ENCODE measurements at regions not wholly inside any gene's neighbourhood (a gene's known extent, or its start where the extent isn't known, plus 50 kb on each side); places are given as distances from the start of the nearest gene placed in this dataset.
"Not testable (repeated sequence)": the region's sequence is repeated elsewhere in the genome, so short reads cannot be mapped to it uniquely, and the experiment has no call there.

GRCh38 chrX:40788698-40789097 is 53.4 kb upstream of the MED14 start:
- not testable (repeated sequence) for DNase-seq

DNA sequence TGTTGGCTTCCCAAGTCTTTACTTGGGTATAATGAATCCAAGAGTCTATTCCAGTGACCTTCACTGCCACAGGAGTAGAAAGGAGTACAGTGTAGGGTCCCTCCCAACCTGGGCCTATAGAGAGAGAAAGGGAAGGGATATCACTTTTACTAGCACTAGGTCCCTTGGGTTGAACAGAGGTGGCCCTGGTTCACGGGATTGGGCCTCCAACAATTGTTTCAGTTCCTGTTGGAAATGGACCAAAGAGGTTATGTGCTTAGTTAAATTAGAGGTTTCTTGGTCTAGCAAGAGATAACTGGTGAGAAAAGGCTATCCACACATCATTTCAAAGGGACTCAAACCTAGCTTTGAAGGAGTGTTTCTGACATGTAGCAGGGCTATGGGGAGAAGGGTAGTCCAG is 57.1 kb upstream of the MED14 start:
- DNase-seq, result no peak

DNA sequence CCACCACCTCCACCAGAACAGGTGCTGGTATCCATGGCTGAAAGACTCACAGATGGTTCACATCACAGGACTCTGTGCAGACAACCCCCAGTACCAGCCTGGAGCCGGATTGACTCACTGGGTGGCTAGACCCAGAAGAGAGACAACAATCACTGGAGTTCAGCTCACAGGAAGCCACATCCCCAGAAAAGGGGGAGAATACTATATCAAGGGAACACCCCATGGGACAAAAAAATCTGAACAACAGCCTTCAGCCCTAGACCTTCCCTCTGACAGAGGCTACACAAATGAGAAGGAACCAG is 59.4 kb upstream of the MED14 start:
- not testable (repeated sequence) for DNase-seq

DNA sequence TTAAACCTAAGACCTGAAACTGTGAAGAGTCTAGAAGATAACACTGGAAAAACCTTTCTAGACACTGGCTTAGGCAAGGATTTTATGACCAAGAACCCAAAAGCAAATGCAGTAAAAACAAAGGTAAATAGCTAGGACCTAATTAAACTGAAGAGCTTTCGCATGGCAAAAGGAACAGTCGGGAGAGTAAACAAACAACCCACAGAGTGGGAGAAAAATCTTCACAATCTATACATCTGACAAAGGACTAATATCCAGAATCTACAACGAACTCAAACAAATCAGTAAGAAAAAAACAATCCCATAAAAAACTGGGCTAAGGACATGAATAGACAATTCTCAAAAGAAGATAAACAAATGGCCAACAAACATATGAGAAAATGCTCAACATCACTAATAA is 64.4 kb upstream of the MED14 start:
- not testable (repeated sequence) for DNase-seq

GRCh38 chrX:40805404-40805803 is 70.1 kb upstream of the MED14 start:
- DNase-seq, result no peak

DNA sequence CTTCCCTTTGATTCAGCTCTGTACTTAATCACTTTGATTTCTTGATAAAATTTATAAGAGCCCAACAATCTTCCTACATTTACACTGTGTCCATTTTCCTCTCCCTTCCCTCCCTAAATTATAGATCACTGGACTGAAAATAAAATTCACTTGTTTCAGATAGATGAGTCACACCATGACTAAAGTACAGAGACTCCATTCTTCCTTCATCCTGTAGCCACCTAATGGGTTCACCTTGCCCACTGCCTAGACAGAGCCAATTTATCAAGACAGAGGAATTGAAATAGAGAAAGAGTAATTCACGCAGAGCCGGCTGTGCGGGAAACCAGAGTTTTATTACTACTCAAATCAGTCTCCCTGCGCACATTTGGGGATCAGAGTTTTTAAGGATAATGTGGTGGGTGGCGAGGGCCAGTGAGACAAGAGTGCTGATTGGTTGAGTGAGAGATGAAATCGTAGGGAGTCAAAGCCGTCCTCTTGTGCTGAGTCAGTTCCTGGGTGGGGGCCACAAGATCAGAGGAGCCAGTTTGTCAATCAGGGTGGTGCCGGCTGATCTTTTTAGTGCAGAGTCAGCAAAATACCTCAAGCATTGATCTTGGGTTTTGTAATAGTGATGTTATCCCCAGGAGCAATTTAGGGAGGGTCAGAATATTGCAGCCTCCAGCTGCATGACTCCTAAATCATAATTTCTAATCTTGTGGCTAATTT is 71.3 kb upstream of the MED14 start:
- no peak for DNase-seq

- DNase-seq, result no peak
Observed at GRCh38 chrX:40807384-40807783, 72.0 kb upstream of the MED14 start.

DNA sequence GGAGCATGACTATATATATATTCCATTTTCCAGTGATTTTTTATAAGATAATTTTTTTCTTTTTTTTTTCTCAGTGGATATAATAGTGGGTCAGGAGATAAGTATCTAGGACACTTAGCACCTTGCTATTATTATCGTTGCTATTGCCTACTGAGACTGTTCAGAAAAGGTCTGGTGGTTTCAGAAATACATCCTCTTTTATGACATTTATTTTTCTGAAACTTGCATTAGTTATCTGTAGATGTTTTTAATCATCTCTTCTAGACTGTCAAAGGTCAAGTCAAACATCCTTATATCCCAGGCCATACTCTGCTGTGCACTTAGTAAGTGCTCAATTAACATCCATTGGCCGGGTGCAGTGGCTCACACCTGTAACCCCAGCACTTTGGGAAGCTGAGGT is 72.9 kb upstream of the MED14 start:
- no peak for DNase-seq

GRCh38 chrX:40809210-40809609 is 73.9 kb upstream of the MED14 start:
- DNase-seq, result no peak

DNA sequence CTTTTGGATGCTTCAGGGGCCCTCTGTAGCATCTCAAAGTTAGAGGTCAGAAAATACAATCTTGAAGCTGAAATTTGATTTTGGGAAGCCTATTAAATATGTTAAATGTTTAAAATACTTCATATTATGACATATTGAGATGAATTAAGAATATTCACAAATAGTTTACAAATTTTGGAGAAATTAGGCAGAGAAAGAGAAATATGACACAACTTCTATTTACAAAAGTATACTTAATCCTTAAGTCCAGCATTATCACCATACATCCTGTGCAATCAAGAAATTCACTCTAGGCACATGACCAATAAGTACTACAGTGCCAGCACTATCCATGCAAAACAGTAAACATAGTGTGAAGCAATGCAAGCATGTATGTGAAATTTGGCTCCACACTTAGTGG is 79.7 kb upstream of the MED14 start:
- not testable (repeated sequence) for DNase-seq

DNA sequence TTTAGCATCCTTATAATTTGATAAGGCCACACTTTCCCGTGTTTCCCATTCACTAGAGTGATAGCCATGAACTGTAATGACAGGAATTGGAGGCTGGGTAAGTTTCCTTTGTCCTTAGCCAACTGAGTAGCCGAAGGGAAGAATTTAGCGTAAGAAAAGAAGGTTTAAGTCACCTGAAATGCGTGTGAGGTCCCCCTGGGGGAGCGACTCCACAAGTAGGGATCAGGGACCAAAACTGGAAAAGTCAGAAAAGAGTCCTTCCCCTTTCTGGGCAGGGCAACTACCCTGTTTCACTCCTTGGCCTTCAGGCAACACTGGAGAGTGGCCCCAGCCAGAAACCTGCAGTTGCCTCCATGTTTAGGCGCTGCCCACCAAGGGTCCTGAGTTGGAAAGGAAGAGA is 81.6 kb upstream of the MED14 start:
- DNase-seq, result no peak

GRCh38 chrX:40818236-40818635 is 82.9 kb upstream of the MED14 start:
- DNase-seq, result no peak

DNA sequence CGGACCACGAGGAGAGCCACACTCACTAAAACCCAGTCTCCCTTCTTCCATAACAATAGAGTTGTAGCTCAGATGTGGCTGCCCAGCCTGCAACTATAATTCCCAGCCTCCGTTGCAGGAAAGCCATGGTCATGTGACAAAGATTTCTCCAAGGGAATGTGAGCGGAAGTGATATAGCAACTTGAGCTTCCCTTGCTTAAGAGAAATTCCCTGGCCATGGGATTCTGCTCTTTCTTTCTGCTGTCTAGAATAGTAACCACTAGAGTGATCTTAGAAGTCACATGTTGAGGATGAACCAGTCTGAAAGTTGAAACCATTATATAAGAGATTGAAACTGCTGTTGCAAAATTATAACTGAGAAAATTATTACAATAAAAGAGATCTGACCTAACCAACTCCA is 86.4 kb upstream of the MED14 start:
- DNase-seq, result no peak

DNA sequence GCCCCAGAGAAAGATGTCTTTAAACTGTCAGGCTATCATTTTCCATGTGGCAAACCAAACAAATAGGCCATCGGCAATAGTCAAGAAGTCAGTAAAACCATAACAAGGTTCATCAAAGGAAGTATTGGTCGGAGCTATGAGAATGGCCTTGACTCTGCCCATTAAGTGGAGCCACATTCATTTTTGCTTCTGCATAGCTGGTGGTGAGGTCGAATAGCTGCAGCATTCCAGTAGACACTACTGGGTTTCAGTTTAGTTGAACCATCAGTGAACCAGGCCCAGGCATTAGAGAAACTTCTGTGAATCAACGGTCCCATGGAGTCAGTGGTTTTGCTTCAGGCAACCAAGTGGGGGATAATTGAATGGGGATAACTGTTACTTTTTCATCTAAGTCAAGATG is 92.0 kb upstream of the MED14 start:
- no peak for DNase-seq

GRCh38 chrX:40831750-40832149 is 96.4 kb upstream of the MED14 start:
- DNase-seq, result no peak

DNA sequence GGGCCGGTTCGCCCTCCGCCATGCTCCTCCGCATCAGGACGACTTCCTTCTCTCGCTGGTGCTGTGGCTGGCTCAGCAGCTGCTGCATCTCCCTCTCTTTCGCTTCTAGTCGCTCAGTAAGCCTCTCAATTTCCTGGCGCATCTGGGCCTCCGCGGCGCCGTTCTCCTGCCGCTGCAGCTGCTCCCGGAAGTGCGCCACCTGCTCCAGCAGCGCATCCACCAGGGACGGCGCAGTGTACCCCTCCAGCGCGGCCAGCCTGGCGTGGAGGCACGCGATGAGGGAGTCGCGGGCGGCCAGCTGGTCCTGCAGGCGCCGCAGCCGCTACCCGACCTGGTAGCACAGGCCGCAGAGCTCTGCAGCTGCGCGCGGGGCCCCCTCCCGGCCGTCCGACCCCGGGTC is 97.4 kb upstream of the MED14 start:
- no peak for DNase-seq

GRCh38 chrX:40834225-40834624 is 98.9 kb upstream of the MED14 start:
- DNase-seq, result no peak

- no peak for DNase-seq
Observed at GRCh38 chrX:40835526-40835925, 100.2 kb upstream of the MED14 start.

GRCh38 chrX:40843643-40844042 is 108.3 kb upstream of the MED14 start:
- DNase-seq, result no peak

DNA sequence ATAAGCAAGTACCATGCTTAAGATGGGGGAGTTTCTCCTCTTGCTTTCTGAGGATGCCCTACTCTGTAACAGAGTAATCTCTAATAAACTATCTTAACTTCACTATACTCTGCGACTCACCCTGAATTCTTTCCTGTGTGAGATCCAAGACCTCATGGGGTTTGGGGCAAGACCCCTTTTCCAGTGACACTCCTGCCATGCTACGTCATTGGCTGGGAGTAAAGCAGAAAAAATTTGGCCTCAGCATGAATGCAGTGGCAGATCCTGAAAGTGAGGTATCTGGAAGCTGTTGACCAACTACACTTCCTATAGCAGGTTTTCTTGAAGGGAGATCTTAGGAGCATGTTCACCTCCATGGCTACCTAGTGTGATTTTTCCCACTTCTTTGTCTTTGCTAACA is 109.1 kb upstream of the MED14 start:
- DNase-seq, result no peak

DNA sequence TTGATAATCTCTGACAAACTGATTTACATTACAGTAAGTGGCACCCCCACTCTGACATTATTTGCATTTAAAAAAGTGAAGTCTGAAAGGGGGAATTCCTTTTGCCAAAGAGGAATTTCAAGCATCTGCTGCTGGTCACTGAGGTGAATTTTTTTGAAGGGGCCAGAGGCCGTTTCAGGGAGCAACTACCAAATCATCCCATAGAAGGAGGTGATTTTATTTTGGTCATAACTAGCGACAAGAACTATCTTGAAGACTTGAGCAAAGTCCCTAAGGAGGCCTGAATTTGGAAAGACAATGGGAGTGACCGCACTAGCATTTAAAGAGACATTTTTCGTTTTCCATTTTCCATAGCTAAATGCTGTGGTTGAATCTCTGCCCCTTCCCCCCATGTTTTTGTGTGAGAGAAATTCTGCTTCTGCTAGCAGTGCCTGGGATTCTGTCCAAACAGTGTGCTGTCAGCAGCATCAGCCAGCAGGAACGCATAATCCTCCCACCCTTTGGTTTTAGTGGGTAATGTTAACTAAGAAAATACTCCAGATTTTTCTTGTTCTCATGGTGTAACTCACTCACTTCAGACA is 110.1 kb upstream of the MED14 start:
- no peak for DNase-seq

GRCh38 chrX:40849906-40850823 is 114.8 kb upstream of the MED14 start:
- DNase-seq, result no peak

DNA sequence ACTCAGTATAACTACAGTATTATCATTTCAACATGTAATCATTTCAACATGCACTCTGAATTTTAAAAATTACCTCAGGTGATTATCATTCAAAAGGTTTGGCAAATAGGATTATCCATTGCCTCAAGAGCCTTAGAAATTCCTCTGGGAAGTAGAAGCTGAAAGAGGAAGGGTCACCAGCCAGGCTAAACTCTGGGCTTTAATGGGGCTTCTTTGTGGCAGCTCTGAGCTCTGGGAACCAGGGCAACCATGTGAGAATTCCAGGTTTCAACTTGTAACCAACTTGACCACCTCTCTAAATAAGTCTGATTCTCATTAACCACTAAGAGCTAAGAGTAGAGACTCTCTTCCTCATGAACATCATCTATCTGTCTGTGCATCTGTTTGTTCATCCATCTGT is 117.2 kb upstream of the MED14 start:
- DNase-seq, result no peak

Data from NCI-H2081 (cell line).